H1 (cell line): ENCODE measurements at regions not wholly inside any gene's neighbourhood (a gene's known extent, or its start where the extent isn't known, plus 50 kb on each side); places are given as distances from the start of the nearest gene placed in this dataset.

Experiments
- CTCF ChIA-PET: fragments of 300-600 bp; sonication (Branson Sonifier 250); formaldehyde crosslinking; loops from one replicate; lab custom pipeline; 2021; ENCODE audit not compliant: partially characterized antibody; lab: Charles Lee
- POLR2A ChIA-PET: fragments of 300-600 bp; sonication (Branson Sonifier 250); formaldehyde crosslinking; loops from one replicate; lab custom pipeline; 2021; ENCODE audit warnings: inconsistent platforms; ENCODE audit not compliant: partially characterized antibody; lab: Charles Lee
- DNase-seq, 2 experiments: peaks; one replicate each; pipeline versions ENCODE4 v3.0.0 to v3.0.0-alpha.2; 2010 to 2022; ENCODE audit warnings: low spot score in 2 of 2, low read depth in 1 of 2, mixed read lengths in 1 of 2
- FAIRE-seq: peaks from 2 replicates; lab custom pipeline; 2011; peaks lifted over from hg19 to GRCh38; lab: Jason Lieb, UNC
- H2AFZ ChIP-seq: 2 replicates; pipeline ENCODE4 v1.8.1; 2012; ENCODE audit warnings: low read length, inconsistent platforms
- H2AK5ac ChIP-seq: 2 replicates; pipeline ENCODE4 v1.6.1; 2013; ENCODE audit warnings: low read depth, low read length
- H2BK120ac ChIP-seq: replicated peaks from 2 replicates; pipeline ENCODE3; 2013; ENCODE audit warnings: low read depth, low read length, inconsistent platforms
- H2BK12ac ChIP-seq: 2 replicates; pipeline ENCODE4 v1.6.1; 2013; ENCODE audit warnings: low read depth, low read length
- H2BK15ac ChIP-seq: 2 replicates; pipeline ENCODE4 v1.6.1; 2013; ENCODE audit warnings: low read length
- H2BK20ac ChIP-seq: 2 replicates; pipeline ENCODE4 v1.6.1; 2013; ENCODE audit warnings: low read length
- H2BK5ac ChIP-seq: 2 replicates; pipeline ENCODE4 v1.6.1; 2013; ENCODE audit warnings: low read depth, low read length
- H3K14ac ChIP-seq: 2 replicates; pipeline ENCODE4 v1.6.1; 2013; ENCODE audit warnings: inconsistent platforms; ENCODE audit not compliant: insufficient read length
- H3K18ac ChIP-seq: 2 replicates; pipeline ENCODE4 v1.6.1; 2013; ENCODE audit warnings: low read length; ENCODE audit errors: extremely low read depth
- H3K23ac ChIP-seq: 2 replicates; pipeline ENCODE4 v1.6.1; 2013; ENCODE audit warnings: inconsistent platforms; ENCODE audit not compliant: insufficient read length
- H3K23me2 ChIP-seq: 2 replicates; pipeline ENCODE4 v1.6.1; 2013; ENCODE audit warnings: low read depth, low read length
- H3K27ac ChIP-seq: 2 replicates; pipeline ENCODE4 v1.6.1; 2011; ENCODE audit warnings: low read depth, low read length, inconsistent platforms
- H3K27me3 ChIP-seq, 4 experiments: replicated peaks in 1 of 4; 1 replicate in 1 of 4; 2 replicates in 3 of 4; pipeline versions ENCODE4 v1.6.1 to v1.8.1; 2011 to 2013; ENCODE audit warnings: low read length in 3 of 4, mild to moderate bottlenecking in 3 of 4, inconsistent platforms in 2 of 4, mixed read lengths in 2 of 4, moderate library complexity in 1 of 4; ENCODE audit not compliant: control insufficient read depth in 3 of 4, insufficient read depth in 3 of 4; ENCODE audit errors: extremely low read depth in 1 of 4
- H3K36me3 ChIP-seq, 4 experiments: 2 replicates each; pipeline versions ENCODE4 v1.6.1 to v1.8.1; 2011 to 2013; ENCODE audit warnings: mild to moderate bottlenecking in 4 of 4, low read length in 3 of 4, moderate library complexity in 2 of 4, control low read depth in 1 of 4, inconsistent platforms in 1 of 4; ENCODE audit not compliant: insufficient read depth in 4 of 4, control insufficient read depth in 2 of 4
- H3K4ac ChIP-seq: replicated peaks from 2 replicates; pipeline ENCODE3; 2013; ENCODE audit warnings: low read length, low read depth, mixed read lengths, inconsistent platforms; ENCODE audit not compliant: insufficient read length
- H3K4me1 ChIP-seq, 4 experiments: replicated peaks in 1 of 4; 1 replicate in 1 of 4; 2 replicates in 3 of 4; pipeline versions ENCODE4 v1.6.1 to v1.8.1; 2011 to 2013; ENCODE audit warnings: low read length in 3 of 4, inconsistent platforms in 2 of 4, mixed read lengths in 1 of 4; ENCODE audit not compliant: insufficient read depth in 4 of 4, control insufficient read depth in 3 of 4
- H3K4me2 ChIP-seq, 2 experiments: 2 replicates each; pipeline versions ENCODE4 v1.6.1 to v1.8.1; 2011 to 2013; ENCODE audit warnings: low read depth in 2 of 2, low read length in 2 of 2, control low read depth in 1 of 2, inconsistent platforms in 1 of 2, mild to moderate bottlenecking in 1 of 2; ENCODE audit not compliant: insufficient read depth in 1 of 2
- H3K4me3 ChIP-seq, 4 experiments: fragments of 200-600, 300-600 bp in 1 of 4; sonication (generic), shearing (Covaris generic), sonication (Bioruptor Twin) in 1 of 4; 2 replicates each; pipeline versions ENCODE4 v1.5.1 to v1.8.1; 2011 to 2016; ENCODE audit warnings: low read length in 4 of 4, low read depth in 3 of 4, control low read depth in 2 of 4, inconsistent platforms in 2 of 4, mild to moderate bottlenecking in 2 of 4, mixed read lengths in 1 of 4, moderate library complexity in 1 of 4; ENCODE audit not compliant: insufficient read depth in 2 of 4; ENCODE audit errors: extremely low read depth in 1 of 4
- H3K56ac ChIP-seq: replicated peaks from 2 replicates; pipeline ENCODE3; 2013; ENCODE audit warnings: low read depth, mild to moderate bottlenecking, mixed read lengths, low read length, inconsistent platforms; ENCODE audit not compliant: insufficient read length
- H3K79me1 ChIP-seq: 2 replicates; pipeline ENCODE4 v1.6.1; 2013; ENCODE audit warnings: low read depth, low read length, control low read depth
- H3K79me2 ChIP-seq, 2 experiments: 2 replicates each; pipeline versions ENCODE4 v1.6.1 to v1.8.1; 2012 to 2013; ENCODE audit warnings: low read length in 2 of 2, mild to moderate bottlenecking in 2 of 2, inconsistent platforms in 1 of 2; ENCODE audit not compliant: insufficient read depth in 2 of 2, control insufficient read depth in 1 of 2
- H3K9ac ChIP-seq, 4 experiments: replicated peaks in 1 of 4; 1 replicate in 1 of 4; 2 replicates in 3 of 4; pipeline versions ENCODE4 v1.6.1 to v1.8.1; 2011 to 2013; ENCODE audit warnings: low read depth in 3 of 4, low read length in 3 of 4, control low read depth in 2 of 4, mild to moderate bottlenecking in 2 of 4, moderate library complexity in 2 of 4, inconsistent platforms in 1 of 4; ENCODE audit errors: extremely low read depth in 1 of 4
- H3K9me3 ChIP-seq, 2 experiments: 2 replicates each; pipeline versions ENCODE4 v1.6.1 to v1.8.1; 2012 to 2013; ENCODE audit warnings: mild to moderate bottlenecking in 2 of 2, moderate library complexity in 2 of 2, control low read depth in 1 of 2, inconsistent platforms in 1 of 2, low read depth in 1 of 2, low read length in 1 of 2, mixed read lengths in 1 of 2; ENCODE audit not compliant: insufficient read depth in 2 of 2
- H4K20me1 ChIP-seq, 2 experiments: replicated peaks in 1 of 2; 2 replicates each; pipeline versions ENCODE3 to v1.8.1; 2011 to 2013; ENCODE audit warnings: inconsistent platforms in 2 of 2, low read length in 2 of 2, mild to moderate bottlenecking in 1 of 2; ENCODE audit not compliant: insufficient read depth in 2 of 2, control insufficient read depth in 1 of 2
- H4K5ac ChIP-seq: 2 replicates; pipeline ENCODE4 v1.6.1; 2013; ENCODE audit warnings: low read length, low read depth, mixed read lengths, inconsistent platforms; ENCODE audit not compliant: insufficient read length
- H4K8ac ChIP-seq: 2 replicates; pipeline ENCODE4 v1.8.0; 2013; ENCODE audit warnings: mild to moderate bottlenecking, moderate library complexity, low read length, inconsistent platforms; ENCODE audit not compliant: insufficient read depth; ENCODE audit errors: extremely low read depth
- H4K91ac ChIP-seq: replicated peaks from 2 replicates; pipeline ENCODE3; 2013; ENCODE audit warnings: low read length, mixed read lengths, inconsistent platforms; ENCODE audit not compliant: insufficient read length
- ASH2L ChIP-seq: fragments of 200-600, 300-600 bp; sonication (generic); IDR thresholded peaks from one replicate; pipeline ENCODE4 v1.7.1; 2017; ENCODE audit warnings: low read length
- BRCA1 ChIP-seq: IDR thresholded peaks from 2 replicates; pipeline ENCODE4 v1.6.1; 2012; ENCODE audit warnings: low read depth, low read length, improper control_type of control experiment
- CHD2 ChIP-seq: IDR thresholded peaks from 2 replicates; pipeline ENCODE4 v1.6.1; 2012; ENCODE audit warnings: low read length, improper control_type of control experiment
- EP300 ChIP-seq, 2 experiments: IDR thresholded peaks; 1 replicate in 1 of 2; 2 replicates in 1 of 2; pipeline ENCODE4 v1.6.1; 2011 to 2012; ENCODE audit warnings: low read depth in 2 of 2, low read length in 2 of 2, mild to moderate bottlenecking in 2 of 2, borderline replicate concordance in 1 of 2, inconsistent platforms in 1 of 2, moderate library complexity in 1 of 2
- JUN ChIP-seq: IDR thresholded peaks from 2 replicates; pipeline ENCODE4 v1.6.1; 2011; ENCODE audit warnings: low read depth, mild to moderate bottlenecking, improper control_type of control experiment, low read length
- KDM4A ChIP-seq: IDR thresholded peaks from one replicate; pipeline ENCODE4 v1.7.1; 2012; ENCODE audit warnings: low read depth, mild to moderate bottlenecking, moderate library complexity, low read length, inconsistent platforms; ENCODE audit not compliant: severe bottlenecking
- RBBP5 ChIP-seq: IDR thresholded peaks from 2 replicates; pipeline ENCODE4 v1.7.1; 2012; ENCODE audit warnings: low read depth, mild to moderate bottlenecking, inconsistent platforms, low read length, moderate library complexity, borderline replicate concordance
- SIN3A ChIP-seq, 2 experiments: IDR thresholded peaks in 1 of 2; conservative IDR thresholded peaks in 1 of 2; 2 replicates each; pipeline ENCODE4 v1.6.1; 2011 to 2012; ENCODE audit warnings: low read length in 2 of 2, improper control_type of control experiment in 1 of 2, low read depth in 1 of 2, mild to moderate bottlenecking in 1 of 2
- SP2 ChIP-seq: IDR thresholded peaks from 2 replicates; pipeline ENCODE4 v1.6.1; 2012; ENCODE audit warnings: mild to moderate bottlenecking, low read length, inconsistent platforms
- SRF ChIP-seq: IDR thresholded peaks from 2 replicates; pipeline ENCODE4 v1.6.1; 2011; ENCODE audit warnings: mild to moderate bottlenecking, low read depth, low read length, moderate library complexity
- TF ChIP-seq, protein P1 (sequence below): IDR thresholded peaks from 2 replicates; pipeline ENCODE4 v1.6.1; 2011; ENCODE audit warnings: low read length, improper control_type of control experiment
- TF ChIP-seq, protein P2 (sequence below): IDR thresholded peaks from 2 replicates; pipeline ENCODE4 v1.6.1; 2012; ENCODE audit warnings: low read length, inconsistent platforms

DNA sequence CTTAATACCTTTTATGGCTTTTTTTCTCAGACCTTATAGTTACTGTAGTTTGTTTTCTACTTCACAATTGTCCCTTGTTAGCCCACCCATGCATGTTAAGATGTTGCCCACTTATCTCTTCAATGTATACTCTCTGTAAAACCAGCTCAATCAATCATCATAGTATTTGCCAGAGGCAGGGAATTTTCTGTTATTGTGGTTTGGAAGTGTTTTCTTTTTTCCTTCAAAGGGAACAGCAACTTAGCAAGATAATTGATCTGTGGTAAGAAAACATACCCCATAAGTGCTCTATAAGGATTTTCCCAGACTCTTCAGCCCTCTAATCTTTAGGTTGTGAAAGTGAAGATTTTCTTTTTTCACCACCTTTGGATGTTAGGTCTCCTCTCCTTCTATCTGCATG lies 76.7 kb upstream of the SYT9 start:
- no peak overlapping the region for H2BK5ac ChIP-seq
- no peak overlapping the region for H4K5ac ChIP-seq
- no peaks in the 10 kb centered on the region for H3K36me3 ChIP-seq
- no peak overlapping the region for H2AK5ac ChIP-seq
- no peak overlapping the region for H3K23ac ChIP-seq
- H2BK12ac ChIP-seq, result no peak overlapping the region
- DNase-seq (no peak), FAIRE-seq (no peak)
- CTCF ChIA-PET, result interaction anchor here (0.6 kb wide), 1 partner anchor 480 kb away, joined by 3 read pairs; no protein-coding TSS in a partner anchor
- no peak overlapping the region for H4K91ac ChIP-seq
- no peaks in the 10 kb centered on the region for H4K20me1 ChIP-seq
- no peak overlapping the region for H3K27ac ChIP-seq
- H3K9me3 ChIP-seq, result no peaks in the 10 kb centered on the region
- H3K79me1 ChIP-seq, result no peaks in the 10 kb centered on the region
- no peak overlapping the region for H2BK20ac ChIP-seq
- POLR2A ChIA-PET, result no interaction called here
- H3K4me3 ChIP-seq, result no peak overlapping the region
- no peak overlapping the region for H2BK120ac ChIP-seq
- H3K79me2 ChIP-seq, result no peaks in the 10 kb centered on the region
- no peak overlapping the region for H4K8ac ChIP-seq
- no peaks in the 10 kb centered on the region for H3K23me2 ChIP-seq
- H3K18ac ChIP-seq, result no peak overlapping the region
- H2AFZ ChIP-seq, result no peak overlapping the region
- no peaks in the 10 kb centered on the region for H3K27me3 ChIP-seq
- H3K4ac ChIP-seq, result no peak overlapping the region
- H3K14ac ChIP-seq, result no peak overlapping the region
- H3K56ac ChIP-seq, result no peak overlapping the region
- no peak overlapping the region for H3K4me2 ChIP-seq
- H2BK15ac ChIP-seq, result no peak overlapping the region
- H3K4me1 ChIP-seq, result no peaks in the 10 kb centered on the region
- H3K9ac ChIP-seq, result no peak overlapping the region
- TF ChIP-seq JUN (no peak), BRCA1 (no peak), EP300 (IDR thresholded peaks at IDR 0.05; ENCODE audit: borderline replicate concordance in 1 of 2, low read depth in 2 of 2, low read length in 2 of 2) (no peak), CHD2 (no peak), SIN3A (conservative IDR thresholded peaks at IDR 0.05 in 1 of 2, IDR thresholded peaks at IDR 0.05 in 1 of 2; ENCODE audit: low read depth in 1 of 2, low read length in 2 of 2) (no peak), KDM4A (no peak), RBBP5 (no peak), SRF (no peak), SP2 (no peak), ASH2L (no peak)
- TF ChIP-seq, protein P1, sequence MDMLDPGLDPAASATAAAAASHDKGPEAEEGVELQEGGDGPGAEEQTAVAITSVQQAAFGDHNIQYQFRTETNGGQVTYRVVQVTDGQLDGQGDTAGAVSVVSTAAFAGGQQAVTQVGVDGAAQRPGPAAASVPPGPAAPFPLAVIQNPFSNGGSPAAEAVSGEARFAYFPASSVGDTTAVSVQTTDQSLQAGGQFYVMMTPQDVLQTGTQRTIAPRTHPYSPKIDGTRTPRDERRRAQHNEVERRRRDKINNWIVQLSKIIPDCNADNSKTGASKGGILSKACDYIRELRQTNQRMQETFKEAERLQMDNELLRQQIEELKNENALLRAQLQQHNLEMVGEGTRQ, result no peak
- TF ChIP-seq, protein P2, sequence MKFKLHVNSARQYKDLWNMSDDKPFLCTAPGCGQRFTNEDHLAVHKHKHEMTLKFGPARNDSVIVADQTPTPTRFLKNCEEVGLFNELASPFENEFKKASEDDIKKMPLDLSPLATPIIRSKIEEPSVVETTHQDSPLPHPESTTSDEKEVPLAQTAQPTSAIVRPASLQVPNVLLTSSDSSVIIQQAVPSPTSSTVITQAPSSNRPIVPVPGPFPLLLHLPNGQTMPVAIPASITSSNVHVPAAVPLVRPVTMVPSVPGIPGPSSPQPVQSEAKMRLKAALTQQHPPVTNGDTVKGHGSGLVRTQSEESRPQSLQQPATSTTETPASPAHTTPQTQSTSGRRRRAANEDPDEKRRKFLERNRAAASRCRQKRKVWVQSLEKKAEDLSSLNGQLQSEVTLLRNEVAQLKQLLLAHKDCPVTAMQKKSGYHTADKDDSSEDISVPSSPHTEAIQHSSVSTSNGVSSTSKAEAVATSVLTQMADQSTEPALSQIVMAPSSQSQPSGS, result no peak
